Ectodermal cell (in vitro differentiated cells): ENCODE measurements at regions not wholly inside any gene's neighbourhood (a gene's known extent, or its start where the extent isn't known, plus 50 kb on each side); places are given as distances from the start of the nearest gene placed in this dataset.

Experiments used
- H3K27ac ChIP-seq: 2 replicates; pipeline ENCODE4 v1.7.0; 2013; ENCODE audit warnings: mild to moderate bottlenecking, low read depth, low read length; ENCODE audit not compliant: insufficient read depth, poor library complexity, severe bottlenecking
- H3K27me3 ChIP-seq: 2 replicates; pipeline ENCODE4 v1.7.0; 2013; ENCODE audit warnings: mild to moderate bottlenecking, low read length; ENCODE audit not compliant: insufficient read depth, control insufficient read depth, poor library complexity, severe bottlenecking
- H3K36me3 ChIP-seq: one replicate; pipeline ENCODE4 v1.7.0; 2013; ENCODE audit warnings: low read length; ENCODE audit not compliant: control insufficient read depth, insufficient read depth
- H3K4me1 ChIP-seq: one replicate; pipeline ENCODE4 v1.7.0; 2013; ENCODE audit warnings: low read length; ENCODE audit not compliant: control insufficient read depth, insufficient read depth
- H3K4me3 ChIP-seq: 2 replicates; pipeline ENCODE4 v1.7.0; 2013; ENCODE audit warnings: low read depth, low read length, control low read depth; ENCODE audit not compliant: insufficient read depth
- H3K9me3 ChIP-seq: 2 replicates; pipeline ENCODE4 v1.7.0; 2013; ENCODE audit warnings: mild to moderate bottlenecking, low read length, moderate library complexity; ENCODE audit not compliant: control insufficient read depth
- WGBS, 2 experiments: methylation state at CpG; one replicate each; pipeline ENCODE4 v1.1.7; 2013; ENCODE audit warnings: missing lambda C conversion rate in 2 of 2; 5-methylcytosine and 5-hydroxymethylcytosine counted together

DNA sequence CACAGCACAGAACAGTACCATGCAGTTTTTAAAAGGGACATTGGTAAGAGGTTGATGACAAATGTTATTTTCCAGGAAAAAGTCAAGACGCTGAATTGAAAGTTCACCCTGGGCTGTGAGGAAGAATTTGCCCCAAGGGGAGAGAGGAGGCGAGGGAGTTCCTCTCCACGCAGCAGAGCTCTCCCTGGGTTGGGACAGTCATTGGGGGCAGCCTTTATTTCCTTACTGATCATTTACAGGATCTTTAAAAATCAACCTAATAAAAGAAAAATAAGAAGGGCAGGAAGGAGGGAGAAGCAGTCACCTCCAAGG, 49.9 kb upstream of the WNT7B start:
- Histone ChIP-seq H3K27ac (no peak overlapping the region), H3K4me3 (no peak overlapping the region), H3K9me3 (no peaks in the 10 kb centered on the region), H3K27me3 (peaks cover 84% of the 10 kb centered on the region), H3K36me3 (no peaks in the 10 kb centered on the region), H3K4me1 (no peaks in the 10 kb centered on the region)
- 64 to 72% methylated on average over 3 of the region's 3 CpGs for WGBS, 2 experiments

DNA sequence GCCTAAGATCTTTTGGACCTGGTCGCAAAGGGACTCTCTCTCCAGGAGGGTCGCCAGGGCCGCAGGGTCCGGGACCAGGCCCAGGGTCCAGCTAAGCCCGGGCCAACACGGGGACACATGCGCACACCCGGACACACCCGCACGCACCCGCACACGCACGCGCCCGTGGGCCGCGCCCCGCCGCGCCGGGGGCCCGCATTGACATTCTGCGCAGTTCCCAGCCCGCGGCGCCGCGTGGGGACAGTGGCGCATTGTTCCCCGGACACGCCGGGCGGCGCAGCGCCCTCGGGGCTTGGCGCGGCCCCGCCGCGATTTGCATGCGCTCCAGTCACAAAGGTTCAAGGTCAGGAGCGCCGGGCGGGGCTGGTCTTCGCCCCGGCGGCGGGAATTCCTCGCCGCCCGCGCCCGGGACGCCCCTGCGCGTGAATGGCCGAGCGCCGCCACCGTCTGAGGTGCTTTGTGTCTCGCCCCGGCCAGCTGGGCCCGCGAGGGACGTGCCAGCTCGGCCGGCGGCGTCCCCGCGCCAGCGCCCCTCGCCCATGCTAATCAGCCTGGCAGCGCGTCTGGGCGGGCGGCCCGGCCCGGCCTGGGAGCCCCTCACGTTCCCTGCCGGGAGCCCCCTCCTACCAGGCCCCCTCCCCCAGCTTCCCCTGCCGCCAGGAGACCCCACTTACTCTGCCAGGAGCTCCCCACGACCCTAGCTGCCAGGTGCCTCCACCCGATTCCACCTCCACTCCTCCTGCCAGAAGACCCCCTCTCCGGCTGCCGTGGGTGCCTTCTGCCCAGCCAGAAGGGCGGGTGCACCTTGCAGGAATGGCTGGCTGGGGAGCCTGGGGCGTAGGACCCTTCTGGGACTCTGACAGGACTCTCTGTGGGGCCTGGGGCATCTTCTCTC, 50.5 kb upstream of the WNT7B start:
- H3K27me3 ChIP-seq, result peaks cover 81% of the 10 kb centered on the region
- H3K4me1 ChIP-seq, result no peaks in the 10 kb centered on the region
- 11% methylated on average over 89 of the region's 89 CpGs for WGBS, 2 experiments
- H3K4me3 ChIP-seq, result no peak overlapping the region
- no peaks in the 10 kb centered on the region for H3K36me3 ChIP-seq
- no peaks in the 10 kb centered on the region for H3K9me3 ChIP-seq
- no peak overlapping the region for H3K27ac ChIP-seq

DNA sequence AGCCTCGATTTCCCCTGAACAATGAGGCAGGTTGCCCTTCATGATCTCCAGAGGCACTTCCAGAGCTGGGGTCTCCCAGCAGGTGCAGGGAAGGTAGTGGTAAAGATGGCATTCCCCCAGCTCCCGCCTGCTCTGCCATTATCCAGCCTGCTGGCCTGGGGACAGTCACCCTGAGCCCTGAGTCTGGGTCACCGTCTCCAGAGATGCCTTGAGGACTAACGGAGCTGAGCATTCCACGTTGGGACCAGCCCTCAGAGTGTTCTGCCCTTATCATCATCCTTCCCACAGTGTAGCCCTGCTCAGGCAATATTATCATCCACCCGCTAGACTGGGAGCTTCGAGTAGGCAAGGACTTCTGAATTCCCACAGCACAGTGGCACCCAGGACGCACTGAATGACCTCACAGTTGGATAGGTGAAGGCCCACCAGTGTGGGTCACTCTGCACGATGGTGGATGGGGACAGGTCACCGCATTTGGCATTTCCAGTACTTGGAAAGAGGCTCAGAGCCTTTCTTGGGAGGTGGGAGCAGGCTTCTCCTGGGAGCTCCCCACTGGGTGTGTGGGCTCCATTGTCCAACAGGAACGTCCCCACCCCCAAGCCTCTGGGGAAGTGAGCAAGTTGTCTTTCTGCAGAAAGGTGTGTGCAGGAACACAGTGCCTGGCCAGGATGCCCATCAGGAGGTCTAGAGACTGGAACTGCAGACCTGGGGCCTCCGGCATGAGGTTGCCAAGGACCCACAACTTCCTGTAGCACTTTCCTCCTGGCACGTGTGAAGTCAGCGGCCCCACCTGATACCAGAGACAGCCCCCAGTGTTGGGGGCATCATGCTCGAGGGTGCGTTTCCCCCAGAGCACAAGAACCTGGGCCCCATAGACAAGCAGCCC, 51.4 kb upstream of the WNT7B start:
- Histone ChIP-seq H3K4me1 (no peaks in the 10 kb centered on the region), H3K4me3 (no peak overlapping the region), H3K9me3 (no peaks in the 10 kb centered on the region), H3K27me3 (peaks cover 74% of the 10 kb centered on the region), H3K36me3 (no peaks in the 10 kb centered on the region), H3K27ac (no peak overlapping the region)
- WGBS, 2 experiments, result 85 to 87% methylated on average over 16 of the region's 16 CpGs

DNA sequence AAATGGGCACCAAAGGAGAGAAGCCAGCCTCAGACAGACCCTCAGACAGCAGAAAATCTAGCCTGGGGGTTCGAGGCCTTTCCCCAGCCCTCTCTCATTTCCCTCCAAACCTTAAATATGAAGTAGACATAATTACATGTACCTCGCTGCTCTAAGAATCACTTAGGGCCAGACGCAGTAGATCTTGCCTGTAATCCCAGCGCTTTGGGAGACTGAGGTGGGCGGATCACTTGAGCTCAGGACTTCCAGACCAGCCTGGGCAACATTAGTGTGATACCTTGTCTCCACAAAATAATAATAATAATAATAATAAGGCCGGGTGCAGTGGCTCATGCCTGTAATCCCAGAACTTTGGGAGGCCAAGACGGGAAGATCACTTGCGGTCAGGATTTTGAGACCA, 52.1 kb upstream of the WNT7B start:
- no peaks in the 10 kb centered on the region for H3K4me1 ChIP-seq
- no peak overlapping the region for H3K27ac ChIP-seq
- H3K27me3 ChIP-seq, result peaks cover 67% of the 10 kb centered on the region
- 84 to 93% methylated on average over 8 of the region's 8 CpGs for WGBS, 2 experiments
- no peak overlapping the region for H3K4me3 ChIP-seq
- no peaks in the 10 kb centered on the region for H3K36me3 ChIP-seq
- H3K9me3 ChIP-seq, result no peaks in the 10 kb centered on the region

DNA sequence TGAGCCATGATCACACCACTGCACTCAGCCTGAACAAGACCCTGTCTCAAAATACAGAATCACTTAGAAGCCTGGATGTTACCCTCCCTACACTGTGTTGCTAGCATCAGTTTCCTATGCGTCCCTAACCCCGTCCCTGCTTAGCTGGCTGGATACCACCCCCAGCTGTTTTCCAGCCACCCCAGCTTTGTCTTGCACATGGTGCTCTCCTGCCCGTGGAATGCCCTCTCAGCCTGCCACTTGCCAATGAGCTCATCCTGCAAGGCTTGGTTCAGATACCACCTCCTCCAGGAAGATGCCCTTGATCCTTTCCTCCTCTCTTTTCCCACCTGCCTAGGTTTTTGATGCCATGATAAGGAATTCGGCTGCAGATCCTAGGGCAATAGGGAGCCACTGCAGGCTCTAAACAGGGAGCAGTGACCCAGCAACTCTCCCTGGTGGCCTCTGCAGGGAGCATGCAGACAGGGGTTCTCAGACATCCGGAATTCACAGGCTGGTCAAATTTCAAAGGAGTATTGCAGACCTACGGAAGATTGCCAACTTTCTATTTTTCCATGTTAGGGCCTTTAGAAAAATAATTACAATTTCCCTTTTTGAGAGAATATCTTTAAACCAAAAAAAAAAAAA, 52.7 kb upstream of the WNT7B start:
- H3K27ac ChIP-seq, result no peak overlapping the region
- H3K27me3 ChIP-seq, result peaks cover 65% of the 10 kb centered on the region
- H3K36me3 ChIP-seq, result no peaks in the 10 kb centered on the region
- H3K9me3 ChIP-seq, result no peaks in the 10 kb centered on the region
- no peaks in the 10 kb centered on the region for H3K4me1 ChIP-seq
- no peak overlapping the region for H3K4me3 ChIP-seq
- 84 to 86% methylated on average over 6 of the region's 6 CpGs for WGBS, 2 experiments

DNA sequence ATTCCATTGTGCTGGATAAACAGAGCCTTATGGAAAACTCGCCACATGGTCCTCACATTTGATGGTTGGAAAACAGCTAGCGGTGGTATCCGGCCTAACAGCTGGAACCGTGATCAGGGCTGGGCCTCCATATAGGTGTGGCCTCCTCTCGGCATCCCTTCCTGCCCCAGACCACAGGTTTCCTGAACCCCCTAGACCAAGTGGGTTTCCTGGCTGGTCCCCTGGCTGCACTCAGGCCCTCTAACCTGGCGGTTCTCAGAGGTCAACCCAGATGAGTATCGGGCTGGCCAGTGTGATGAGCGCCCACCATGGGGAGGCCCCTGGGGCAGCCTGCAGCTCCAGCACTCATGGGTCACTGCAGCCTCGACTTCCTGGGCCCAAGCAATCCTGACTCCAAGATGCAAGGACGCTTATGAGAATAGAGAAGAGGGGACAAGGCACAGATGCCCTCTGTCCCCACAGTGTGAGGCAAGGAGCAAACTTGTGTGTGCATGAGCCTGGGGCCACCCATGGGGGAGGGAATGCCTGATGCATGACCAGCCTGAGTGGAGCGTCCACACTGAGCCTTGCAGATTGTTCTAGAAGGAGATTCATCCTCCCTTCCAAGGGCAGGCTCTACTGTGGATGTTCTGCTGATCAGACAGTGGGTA, 53.4 kb upstream of the WNT7B start:
- 92 to 93% methylated on average over 11 of the region's 11 CpGs for WGBS, 2 experiments

DNA sequence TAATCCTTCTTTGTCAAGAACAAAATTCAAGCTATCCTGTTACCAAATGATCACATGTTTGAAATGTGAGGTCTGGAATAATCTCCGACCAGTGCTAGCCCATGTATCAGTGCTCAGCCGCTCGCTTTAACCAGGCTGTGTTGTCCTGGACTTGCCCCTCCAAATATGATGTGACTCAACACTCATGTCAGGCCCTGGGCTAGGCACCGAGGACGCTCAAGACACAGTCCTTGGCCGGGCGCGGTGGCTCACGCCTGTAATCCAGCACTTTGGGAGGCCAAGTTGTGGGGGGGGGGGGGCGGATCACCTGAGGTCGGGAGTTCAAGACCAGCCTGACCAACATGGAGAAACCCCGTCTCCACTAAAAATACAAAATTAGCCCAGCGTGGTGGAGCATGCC, 54.1 kb upstream of the WNT7B start:
- H3K4me3 ChIP-seq, result no peak overlapping the region
- H3K36me3 ChIP-seq, result no peaks in the 10 kb centered on the region
- no peaks in the 10 kb centered on the region for H3K4me1 ChIP-seq
- H3K27me3 ChIP-seq, result peaks cover 53% of the 10 kb centered on the region
- no peak overlapping the region for H3K27ac ChIP-seq
- H3K9me3 ChIP-seq, result no peaks in the 10 kb centered on the region
- 83 to 89% methylated on average over 13 of the region's 13 CpGs for whole genome bisulfite sequencing, 2 experiments

More for the DNA sequence above, 53.4 kb upstream of the WNT7B start:
- H3K9me3 ChIP-seq, result no peaks in the 10 kb centered on the region
- no peaks in the 10 kb centered on the region for H3K36me3 ChIP-seq
- no peak overlapping the region for H3K4me3 ChIP-seq
- H3K27me3 ChIP-seq, result peaks cover 60% of the 10 kb centered on the region
- no peak overlapping the region for H3K27ac ChIP-seq
- no peaks in the 10 kb centered on the region for H3K4me1 ChIP-seq

DNA sequence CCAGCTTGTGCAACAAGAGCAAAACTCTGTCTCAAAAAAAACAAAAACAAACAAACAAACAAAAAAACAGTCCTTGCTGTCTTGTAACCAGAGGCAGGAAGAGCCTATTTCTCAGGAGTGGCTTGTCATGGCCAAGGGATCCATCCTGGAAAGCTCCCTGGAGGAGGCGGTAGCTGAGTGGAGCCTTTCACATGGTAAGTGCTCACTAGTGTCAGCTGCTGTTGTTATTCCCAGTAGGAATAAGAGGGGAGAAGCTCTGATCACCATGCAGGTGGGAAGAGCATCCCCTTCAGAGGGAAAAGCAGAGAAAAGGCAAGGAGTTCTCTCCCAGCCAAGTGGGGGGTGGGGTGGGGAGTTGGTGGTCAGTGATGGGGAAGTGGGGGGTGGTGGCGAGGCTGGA, 54.6 kb upstream of the WNT7B start:
- Histone ChIP-seq H3K9me3 (no peaks in the 10 kb centered on the region), H3K27me3 (peaks cover 48% of the 10 kb centered on the region), H3K27ac (no peak overlapping the region), H3K4me1 (no peaks in the 10 kb centered on the region), H3K4me3 (no peak overlapping the region), H3K36me3 (no peaks in the 10 kb centered on the region)
- 63 to 64% methylated on average over 2 of the region's 2 CpGs for WGBS, 2 experiments

DNA sequence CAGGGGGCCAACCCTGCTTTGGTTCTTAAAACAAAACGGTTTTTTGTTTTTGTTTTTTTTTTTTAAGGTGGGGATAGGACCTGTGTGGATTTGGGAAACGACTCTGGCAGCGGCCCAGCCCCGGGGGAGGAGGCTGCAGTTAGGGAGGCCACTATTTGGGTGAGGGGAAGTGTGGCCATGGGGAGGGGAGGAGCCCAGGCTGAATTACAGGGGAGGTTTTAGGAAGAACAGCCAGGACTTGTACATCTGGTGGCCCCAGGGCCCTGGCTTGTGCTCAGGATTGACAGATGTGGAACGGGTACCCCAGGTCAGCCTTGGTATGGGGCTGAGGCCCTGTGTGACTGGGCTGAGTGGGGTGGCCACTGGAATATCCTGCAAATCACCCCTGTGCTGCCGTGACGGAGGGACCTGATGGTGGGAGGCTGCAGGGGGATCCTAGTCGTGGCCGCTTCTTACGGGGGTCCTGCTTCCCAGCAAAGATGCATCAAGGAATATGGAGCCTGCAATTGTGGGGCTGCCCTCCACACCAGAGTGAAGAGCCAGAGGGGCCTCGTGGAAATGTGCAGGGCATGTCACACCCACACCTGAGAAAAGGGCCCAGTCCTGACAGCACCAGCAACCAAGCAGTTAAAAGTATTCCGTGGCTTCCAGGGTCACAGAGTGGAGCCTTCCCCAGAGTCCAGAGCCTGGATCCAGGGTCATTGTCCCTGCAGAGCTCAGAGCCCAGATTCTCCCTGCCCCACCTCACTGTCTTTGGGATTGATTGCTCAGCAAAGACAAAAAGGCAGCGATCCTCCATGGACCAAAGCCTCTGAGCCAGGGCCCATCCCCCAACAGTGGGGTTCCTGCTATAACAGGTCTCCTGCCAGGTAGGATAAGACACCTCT, 55.2 kb upstream of the WNT7B start:
- Histone ChIP-seq H3K27ac (no peak overlapping the region), H3K9me3 (no peaks in the 10 kb centered on the region), H3K27me3 (peaks cover 41% of the 10 kb centered on the region), H3K4me1 (no peaks in the 10 kb centered on the region), H3K4me3 (no peak overlapping the region), H3K36me3 (no peaks in the 10 kb centered on the region)
- 56 to 62% methylated on average over 13 of the region's 13 CpGs for WGBS, 2 experiments
